Spleen (tissue), 11 donors: ENCODE measurements at regions not wholly inside any gene's neighbourhood (a gene's known extent, or its start where the extent isn't known, plus 50 kb on each side); places are given as distances from the start of the nearest gene placed in this dataset.

Source experiments
- DNase-seq: peaks from one replicate; pipeline ENCODE4 v3.0.0-alpha.2; 2020
- H3K27ac ChIP-seq, 8 donors: fragments of 200-600 bp; sonication (generic) in 7 of 8; 1 replicate in 4 of 8; 2 replicates in 4 of 8; pipeline versions ENCODE4 v1.5.0 to v1.8.0; 2016 to 2021; ENCODE audit warnings: inconsistent platforms in 4 of 8, mild to moderate bottlenecking in 4 of 8, moderate library complexity in 1 of 8
- H3K27me3 ChIP-seq, 7 donors: fragments of 200-600 bp; sonication (generic) in 6 of 7; replicated peaks in 1 of 7; 1 replicate in 4 of 7; 2 replicates in 3 of 7; pipeline versions ENCODE4 v1.5.0 to v1.8.0; 2016 to 2021; ENCODE audit warnings: inconsistent platforms in 3 of 7, mild to moderate bottlenecking in 1 of 7
- H3K36me3 ChIP-seq, 6 donors: fragments of 200-600 bp; sonication (generic) in 5 of 6; 1 replicate in 4 of 6; 2 replicates in 2 of 6; pipeline versions ENCODE4 v1.5.0 to v1.8.0; 2016 to 2021; ENCODE audit warnings: inconsistent platforms in 2 of 6
- H3K4me1 ChIP-seq, 6 donors: fragments of 200-600 bp; sonication (generic) in 5 of 6; 1 replicate in 3 of 6; 2 replicates in 3 of 6; pipeline versions ENCODE4 v1.5.0 to v1.8.0; 2016 to 2021; ENCODE audit warnings: inconsistent platforms in 3 of 6
- H3K4me3 ChIP-seq, 8 donors: fragments of 200-600 bp; sonication (generic) in 7 of 8; 1 replicate in 4 of 8; 2 replicates in 4 of 8; pipeline versions ENCODE4 v1.5.0 to v1.8.0; 2016 to 2021; ENCODE audit warnings: inconsistent platforms in 4 of 8, mild to moderate bottlenecking in 4 of 8, moderate library complexity in 2 of 8
- H3K9me3 ChIP-seq, 8 donors: fragments of 200-600 bp; sonication (generic) in 7 of 8; 1 replicate in 4 of 8; 2 replicates in 4 of 8; pipeline versions ENCODE4 v1.5.0 to v1.8.0; 2016 to 2021; ENCODE audit warnings: inconsistent platforms in 4 of 8
- POLR2A ChIP-seq, 3 donors: fragments of 450-650 bp; IDR thresholded peaks; one replicate each; pipeline ENCODE4 v1.5.1; 2017; ENCODE audit warnings: antibody characterized with exemption in 3 of 3, mild to moderate bottlenecking in 1 of 3
- POLR2AphosphoS5 ChIP-seq, 3 donors: sonication (generic); formaldehyde crosslinking; IDR thresholded peaks; one replicate each; pipeline ENCODE4 v1.5.1; 2017; ENCODE audit warnings: antibody characterized with exemption in 3 of 3
- WGBS, 5 donors: extraction: QIAGEN DNeasy Blood & Tissue Kit in 3 of 5; methylation state at CpG; one replicate each; pipeline versions ENCODE4 v1.1.5 to v1.1.7; 2013 to 2018; 5-methylcytosine and 5-hydroxymethylcytosine counted together
- intact Hi-C: fragments of 100-400 bp; cut with DNase I; formaldehyde crosslinking; loops from one replicate; pipeline ENCODE4 v1.15.0; 2023; ENCODE audit warnings: low total_unique reads
- TF ChIP-seq, protein P1 (sequence below), 11 experiments: fragments of 200-600 bp in 7 of 11; fragments of 450-650 bp in 4 of 11; sonication (generic) in 4 of 11; IDR thresholded peaks in 8 of 11; conservative IDR thresholded peaks in 3 of 11; 1 replicate in 7 of 11; 2 replicates in 4 of 11; pipeline versions ENCODE4 v1.4.0 to v1.8.0; 2016 to 2021; ENCODE audit warnings: antibody characterized with exemption in 11 of 11, inconsistent platforms in 4 of 11, mild to moderate bottlenecking in 1 of 11
- donor health status: healthy with polysubstance abuse.
- donor health status: DM: no; HTN: no; CAD: no; lungs with moderate emphysema.
- donor health status: DM: no; HTN: no; CAD: no.
- donor health status: Bipolar disorder and iron deficiency.
- donor health status: healthy.
- donor health status: DM: no; HTN: no; CAD: no.
- donor health status: DM: yes; HTN: yes; CAD: no.

DNA sequence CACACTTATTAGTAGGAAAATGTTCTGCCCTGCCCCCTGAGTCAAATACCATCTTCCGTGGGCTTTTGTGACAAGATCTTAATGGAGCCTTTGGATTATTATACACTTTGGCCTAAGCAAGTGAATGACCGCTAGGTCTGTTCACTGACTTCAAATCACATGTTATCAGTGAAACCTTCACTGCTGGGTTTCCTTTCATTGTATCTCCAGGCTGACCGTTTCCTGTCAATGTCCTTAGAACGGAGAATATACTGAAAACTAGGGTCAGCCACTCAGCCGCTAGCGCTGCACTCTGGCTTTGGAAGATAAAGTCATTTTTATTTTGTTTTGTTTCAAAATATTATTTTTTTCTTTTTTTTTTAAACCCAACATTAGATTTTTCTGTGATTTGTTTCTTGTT is 107.0 kb upstream of the TLL1 start:
- Histone ChIP-seq H3K36me3 (no peaks in the 10 kb centered on the region), H3K4me3 (no peak overlapping the region), H3K4me1 (peaks cover 0 to 15% (median 3%) of the 10 kb centered on the region in 6 donors), H3K27me3 (no peaks in the 10 kb centered on the region), H3K27ac (peak overlapping the region in 1 of 8 donors; percentile 13), H3K9me3 (no peaks in the 10 kb centered on the region)
- no peak for DNase-seq
- intact Hi-C loops, result no loop called here
- TF ChIP-seq POLR2AphosphoS5 (IDR thresholded peaks at IDR 0.05) (peak in 1 of 3 donors; percentile 32), POLR2A (IDR thresholded peaks at IDR 0.05) (no peak)
- TF ChIP-seq, protein P1, sequence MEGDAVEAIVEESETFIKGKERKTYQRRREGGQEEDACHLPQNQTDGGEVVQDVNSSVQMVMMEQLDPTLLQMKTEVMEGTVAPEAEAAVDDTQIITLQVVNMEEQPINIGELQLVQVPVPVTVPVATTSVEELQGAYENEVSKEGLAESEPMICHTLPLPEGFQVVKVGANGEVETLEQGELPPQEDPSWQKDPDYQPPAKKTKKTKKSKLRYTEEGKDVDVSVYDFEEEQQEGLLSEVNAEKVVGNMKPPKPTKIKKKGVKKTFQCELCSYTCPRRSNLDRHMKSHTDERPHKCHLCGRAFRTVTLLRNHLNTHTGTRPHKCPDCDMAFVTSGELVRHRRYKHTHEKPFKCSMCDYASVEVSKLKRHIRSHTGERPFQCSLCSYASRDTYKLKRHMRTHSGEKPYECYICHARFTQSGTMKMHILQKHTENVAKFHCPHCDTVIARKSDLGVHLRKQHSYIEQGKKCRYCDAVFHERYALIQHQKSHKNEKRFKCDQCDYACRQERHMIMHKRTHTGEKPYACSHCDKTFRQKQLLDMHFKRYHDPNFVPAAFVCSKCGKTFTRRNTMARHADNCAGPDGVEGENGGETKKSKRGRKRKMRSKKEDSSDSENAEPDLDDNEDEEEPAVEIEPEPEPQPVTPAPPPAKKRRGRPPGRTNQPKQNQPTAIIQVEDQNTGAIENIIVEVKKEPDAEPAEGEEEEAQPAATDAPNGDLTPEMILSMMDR (IDR thresholded peaks at IDR 0.05 in 8 of 11, conservative IDR thresholded peaks at IDR 0.05 in 3 of 11), result no peak
- WGBS, 5 donors, result 67 to 78% (median 75%) methylated on average over 6 of the region's 6 CpGs

DNA sequence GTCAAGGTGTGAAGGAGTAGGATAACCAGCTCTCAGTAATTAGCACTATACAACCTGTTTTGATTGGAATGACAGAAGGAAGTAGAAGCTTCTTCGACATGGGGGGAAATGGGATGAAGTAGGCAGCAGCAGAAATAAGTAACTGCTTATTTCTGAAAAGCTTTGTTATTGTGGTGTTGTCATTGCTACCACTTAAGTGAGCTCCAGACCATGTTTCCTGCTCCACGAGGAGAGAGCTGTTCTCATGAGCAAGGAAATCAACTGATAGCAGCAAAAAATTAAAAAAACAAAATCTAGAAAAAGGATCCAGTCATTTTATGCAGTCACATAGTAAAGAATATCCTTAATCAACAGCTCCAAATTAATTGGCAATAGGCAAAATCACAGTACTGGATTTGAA is 106.1 kb upstream of the TLL1 start:
- 11 to 32% (median 20%) methylated on average over 2 of the region's 2 CpGs for WGBS, 5 donors
- Histone ChIP-seq H3K9me3 (no peaks in the 10 kb centered on the region), H3K4me3 (no peak overlapping the region), H3K36me3 (no peaks in the 10 kb centered on the region), H3K4me1 (peaks cover 0 to 15% (median 3%) of the 10 kb centered on the region in 6 donors), H3K27me3 (no peaks in the 10 kb centered on the region), H3K27ac (no peak overlapping the region)
- DNase-seq, result no peak
- intact Hi-C loops, result no loop called here
- TF ChIP-seq POLR2A (IDR thresholded peaks at IDR 0.05) (no peak), POLR2AphosphoS5 (IDR thresholded peaks at IDR 0.05) (no peak)
- TF ChIP-seq, protein P1 (IDR thresholded peaks at IDR 0.05 in 8 of 11, conservative IDR thresholded peaks at IDR 0.05 in 3 of 11), result no peak

DNA sequence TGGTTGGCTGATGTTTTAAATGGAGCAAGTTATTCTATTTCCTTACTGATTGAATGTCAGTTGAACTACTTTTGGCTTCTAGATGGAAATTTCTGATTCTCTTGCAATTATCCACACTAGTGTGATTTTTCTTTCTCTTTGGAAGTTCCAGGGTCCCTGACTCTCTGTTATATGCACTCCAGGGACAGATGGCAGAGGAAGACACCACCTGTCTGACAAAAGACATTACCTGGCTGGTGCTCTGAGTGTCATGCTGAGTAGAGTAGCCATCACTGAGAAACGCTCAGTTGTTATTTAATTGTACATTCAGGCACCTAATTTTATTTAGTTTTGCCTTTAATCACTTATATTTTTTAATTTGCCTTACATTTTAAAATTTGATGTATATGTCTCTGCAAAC is 105.4 kb upstream of the TLL1 start:
- Histone ChIP-seq H3K4me3 (no peak overlapping the region), H3K27me3 (no peaks in the 10 kb centered on the region), H3K4me1 (peaks cover 0 to 15% (median 3%) of the 10 kb centered on the region in 6 donors), H3K27ac (no peak overlapping the region), H3K9me3 (no peaks in the 10 kb centered on the region), H3K36me3 (no peaks in the 10 kb centered on the region)
- TF ChIP-seq POLR2A (IDR thresholded peaks at IDR 0.05) (no peak), POLR2AphosphoS5 (IDR thresholded peaks at IDR 0.05) (no peak)
- TF ChIP-seq, protein P1 (IDR thresholded peaks at IDR 0.05 in 8 of 11, conservative IDR thresholded peaks at IDR 0.05 in 3 of 11), result no peak
- intact Hi-C loops, result no loop called here
- DNase-seq, result no peak
- WGBS, 5 donors, result 77 to 88% (median 81%) methylated on average over 1 of the region's 1 CpG

DNA sequence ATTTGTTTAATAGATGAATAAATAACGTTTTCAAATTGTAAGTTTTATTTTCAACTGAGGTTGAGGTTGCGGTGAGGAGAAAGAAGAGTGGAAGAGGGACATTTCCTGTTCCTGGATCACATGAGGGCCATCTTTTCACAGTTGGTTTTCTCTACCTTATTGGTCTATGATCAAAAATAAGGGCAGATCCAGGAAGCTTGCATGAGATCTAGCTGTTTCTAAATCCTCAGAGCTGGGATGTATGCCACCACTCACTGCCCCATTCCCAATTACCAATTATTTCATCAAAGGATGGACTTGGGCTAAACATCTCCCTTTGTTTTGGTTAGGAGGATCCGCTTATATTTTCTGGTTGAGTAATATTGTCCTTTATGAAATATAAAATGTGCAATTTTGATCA is 104.8 kb upstream of the TLL1 start:
- intact Hi-C loops, result no loop called here
- no peak for TF ChIP-seq POLR2A (IDR thresholded peaks at IDR 0.05)
- TF ChIP-seq, protein P1 (IDR thresholded peaks at IDR 0.05 in 8 of 11, conservative IDR thresholded peaks at IDR 0.05 in 3 of 11), result no peak
- no peak for TF ChIP-seq POLR2AphosphoS5 (IDR thresholded peaks at IDR 0.05)
- WGBS, 5 donors, result 83 to 93% (median 87%) methylated on average over 3 of the region's 3 CpGs

More for the DNA sequence above, 104.8 kb upstream of the TLL1 start:
- no peaks in the 10 kb centered on the region for H3K27me3 ChIP-seq
- H3K4me1 ChIP-seq, result peaks cover 0 to 15% (median 3%) of the 10 kb centered on the region in 6 donors
- DNase-seq, result no peak
- H3K9me3 ChIP-seq, result no peaks in the 10 kb centered on the region
- H3K27ac ChIP-seq, result no peak overlapping the region
- H3K36me3 ChIP-seq, result no peaks in the 10 kb centered on the region
- no peak overlapping the region for H3K4me3 ChIP-seq
